ENCODE measurements at regions not wholly inside any gene's neighbourhood (a gene's known extent, or its start where the extent isn't known, plus 50 kb on each side); places are given as distances from the start of the nearest gene placed in this dataset.

GRCh38 chr13:106276876-106277275 lies 258.6 kb downstream of the EFNB2 start:
- TF ChIP-seq CTCF (IDR thresholded peaks at IDR 0.05) (no peak), POLR2A (IDR thresholded peaks at IDR 0.05) (no peak)
